ENCODE measurements at regions not wholly inside any gene's neighbourhood (a gene's known extent, or its start where the extent isn't known, plus 50 kb on each side); places are given as distances from the start of the nearest gene placed in this dataset.

DNA sequence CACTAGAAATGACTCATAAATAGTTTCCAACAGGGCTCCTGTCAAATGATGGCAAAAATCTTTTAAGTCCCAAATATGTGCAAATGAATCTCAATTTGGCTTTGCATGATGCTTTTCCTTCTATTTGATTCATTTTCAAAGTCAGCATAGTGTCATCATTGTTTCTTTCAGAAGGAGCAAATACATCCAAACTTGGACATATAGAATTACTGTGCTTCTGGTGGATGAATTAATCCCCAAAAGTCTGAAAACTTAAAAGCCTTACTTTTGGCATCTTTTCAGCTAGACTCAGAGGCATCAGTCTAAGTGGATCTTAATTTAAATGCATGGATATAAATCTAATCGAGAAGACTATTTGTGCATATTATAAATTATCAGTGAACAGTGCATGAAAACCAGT is 578.1 kb upstream of the FZD8 start:
- no peak overlapping the region for H2BK5ac ChIP-seq (ENCODE audit: low read length)
- no peaks in the 10 kb centered on the region for H3K9me3 ChIP-seq (replicated peaks in 1 of 2; ENCODE audit: control insufficient read depth in 2 of 2, insufficient read depth in 1 of 2, low read depth in 1 of 2, low read length in 2 of 2)
- no peak overlapping the region for H3K4me2 ChIP-seq (ENCODE audit: insufficient read depth, low read length, poor library complexity, severe bottlenecking)
- H2BK120ac ChIP-seq (ENCODE audit: low read depth, low read length): no peak overlapping the region
- no peak overlapping the region for H4K8ac ChIP-seq (ENCODE audit: low read depth, low read length)
- H3K4me3 ChIP-seq (ENCODE audit: low read length in 2 of 2): no peak overlapping the region
- no peak overlapping the region for H2AFZ ChIP-seq (ENCODE audit: low read length)
- peaks cover 0 to 2% of the 10 kb centered on the region in 2 donors for H3K4me1 ChIP-seq (ENCODE audit: control insufficient read depth in 2 of 2, insufficient read depth in 1 of 2, low read depth in 1 of 2, low read length in 2 of 2)
- H3K14ac ChIP-seq (ENCODE audit: low read length): no peak overlapping the region
- H3K27me3 ChIP-seq (ENCODE audit: control insufficient read depth in 3 of 3, insufficient read depth in 3 of 3, low read depth in 1 of 3, low read length in 3 of 3): no peaks in the 10 kb centered on the region
- no peak for DNase-seq (ENCODE audit: low spot score)
- no peak overlapping the region for H3K27ac ChIP-seq (replicated peaks; ENCODE audit: low read length)
- no peak overlapping the region for H2BK12ac ChIP-seq (ENCODE audit: low read length)
- no peak overlapping the region for H3K23ac ChIP-seq (ENCODE audit: low read depth, low read length, poor library complexity)
- no peak overlapping the region for H3K18ac ChIP-seq (ENCODE audit: low read length)
- no peaks in the 10 kb centered on the region for H3K36me3 ChIP-seq (replicated peaks in 1 of 2; ENCODE audit: control insufficient read depth in 2 of 2, insufficient read depth in 2 of 2, low read length in 2 of 2)
- no peak overlapping the region for H3K4ac ChIP-seq (ENCODE audit: low read length)
- no peak overlapping the region for H3K9ac ChIP-seq (ENCODE audit: low read depth, low read length, poor library complexity)
- WGBS, 2 donors (ENCODE audit: extremely low coverage in 2 of 2, insufficient read length in 2 of 2, insufficient replicate concordance in 1 of 2): no CpG with 5 or more reads among the region's 1 CpG
- H4K91ac ChIP-seq (ENCODE audit: low read depth, low read length, poor library complexity): no peak overlapping the region
- no peak overlapping the region for H2BK15ac ChIP-seq (ENCODE audit: low read length)
- no peak overlapping the region for H2AK5ac ChIP-seq (ENCODE audit: low read depth, low read length)
- no peaks in the 10 kb centered on the region for H3K79me1 ChIP-seq (ENCODE audit: low read depth, low read length)

- WGBS, 2 donors (ENCODE audit: extremely low coverage in 2 of 2, insufficient read length in 2 of 2, insufficient replicate concordance in 1 of 2): no CpG with 5 or more reads among the region's 2 CpGs
- no peak overlapping the region for H3K4me3 ChIP-seq (ENCODE audit: low read length in 2 of 2)
Observed at GRCh38 chr10:36211856-36212255, 569.8 kb upstream of the FZD8 start.

GRCh38 chr10:36209480-36209879 is 567.4 kb upstream of the FZD8 start:
- no peak overlapping the region for H4K8ac ChIP-seq (ENCODE audit: low read depth, low read length)
- no CpG with 5 or more reads among the region's 5 CpGs for WGBS, 2 donors (ENCODE audit: extremely low coverage in 2 of 2, insufficient read length in 2 of 2, insufficient replicate concordance in 1 of 2)
- H2BK5ac ChIP-seq (ENCODE audit: low read length): no peak overlapping the region
- no peak overlapping the region for H2BK12ac ChIP-seq (ENCODE audit: low read length)
- H3K9me3 ChIP-seq (replicated peaks in 1 of 2; ENCODE audit: control insufficient read depth in 2 of 2, insufficient read depth in 1 of 2, low read depth in 1 of 2, low read length in 2 of 2): no peaks in the 10 kb centered on the region
- H4K91ac ChIP-seq (ENCODE audit: low read depth, low read length, poor library complexity): no peak overlapping the region
- H3K27ac ChIP-seq (replicated peaks; ENCODE audit: low read length): no peak overlapping the region
- H3K36me3 ChIP-seq (replicated peaks in 1 of 2; ENCODE audit: control insufficient read depth in 2 of 2, insufficient read depth in 2 of 2, low read length in 2 of 2): no peaks in the 10 kb centered on the region
- H3K79me1 ChIP-seq (ENCODE audit: low read depth, low read length): no peaks in the 10 kb centered on the region
- no peak overlapping the region for H3K9ac ChIP-seq (ENCODE audit: low read depth, low read length, poor library complexity)
- no peaks in the 10 kb centered on the region for H3K27me3 ChIP-seq (ENCODE audit: control insufficient read depth in 3 of 3, insufficient read depth in 3 of 3, low read depth in 1 of 3, low read length in 3 of 3)
- H2BK15ac ChIP-seq (ENCODE audit: low read length): no peak overlapping the region
- H2BK120ac ChIP-seq (ENCODE audit: low read depth, low read length): no peak overlapping the region
- H3K23ac ChIP-seq (ENCODE audit: low read depth, low read length, poor library complexity): no peak overlapping the region
- H3K4me1 ChIP-seq (ENCODE audit: control insufficient read depth in 2 of 2, insufficient read depth in 1 of 2, low read depth in 1 of 2, low read length in 2 of 2): peaks cover 0 to 2% of the 10 kb centered on the region in 2 donors
- H3K18ac ChIP-seq (ENCODE audit: low read length): no peak overlapping the region
- H3K14ac ChIP-seq (ENCODE audit: low read length): no peak overlapping the region
- no peak overlapping the region for H3K4ac ChIP-seq (ENCODE audit: low read length)
- H2AFZ ChIP-seq (ENCODE audit: low read length): no peak overlapping the region
- H3K4me3 ChIP-seq (ENCODE audit: low read length in 2 of 2): no peak overlapping the region
- DNase-seq (ENCODE audit: low spot score): no peak
- H2AK5ac ChIP-seq (ENCODE audit: low read depth, low read length): no peak overlapping the region
- H3K4me2 ChIP-seq (ENCODE audit: insufficient read depth, low read length, poor library complexity, severe bottlenecking): no peak overlapping the region

More at GRCh38 chr10:36211856-36212255, 569.8 kb upstream of the FZD8 start:
- H3K9ac ChIP-seq (ENCODE audit: low read depth, low read length, poor library complexity): no peak overlapping the region
- H2AK5ac ChIP-seq (ENCODE audit: low read depth, low read length): no peak overlapping the region
- H3K27me3 ChIP-seq (ENCODE audit: control insufficient read depth in 3 of 3, insufficient read depth in 3 of 3, low read depth in 1 of 3, low read length in 3 of 3): no peaks in the 10 kb centered on the region
- H2BK12ac ChIP-seq (ENCODE audit: low read length): no peak overlapping the region
- no peak overlapping the region for H2AFZ ChIP-seq (ENCODE audit: low read length)
- no peak overlapping the region for H3K4me2 ChIP-seq (ENCODE audit: insufficient read depth, low read length, poor library complexity, severe bottlenecking)
- H3K79me1 ChIP-seq (ENCODE audit: low read depth, low read length): no peaks in the 10 kb centered on the region
- no peak overlapping the region for H3K23ac ChIP-seq (ENCODE audit: low read depth, low read length, poor library complexity)
- no peak overlapping the region for H3K14ac ChIP-seq (ENCODE audit: low read length)
- no peak overlapping the region for H2BK15ac ChIP-seq (ENCODE audit: low read length)
- H3K36me3 ChIP-seq (replicated peaks in 1 of 2; ENCODE audit: control insufficient read depth in 2 of 2, insufficient read depth in 2 of 2, low read length in 2 of 2): no peaks in the 10 kb centered on the region
- H4K91ac ChIP-seq (ENCODE audit: low read depth, low read length, poor library complexity): no peak overlapping the region
- H3K27ac ChIP-seq (replicated peaks; ENCODE audit: low read length): no peak overlapping the region
- no peaks in the 10 kb centered on the region for H3K9me3 ChIP-seq (replicated peaks in 1 of 2; ENCODE audit: control insufficient read depth in 2 of 2, insufficient read depth in 1 of 2, low read depth in 1 of 2, low read length in 2 of 2)
- H2BK120ac ChIP-seq (ENCODE audit: low read depth, low read length): no peak overlapping the region
- no peak overlapping the region for H3K18ac ChIP-seq (ENCODE audit: low read length)
- no peak for DNase-seq (ENCODE audit: low spot score)
- no peak overlapping the region for H3K4ac ChIP-seq (ENCODE audit: low read length)
- peaks cover 0 to 2% of the 10 kb centered on the region in 2 donors for H3K4me1 ChIP-seq (ENCODE audit: control insufficient read depth in 2 of 2, insufficient read depth in 1 of 2, low read depth in 1 of 2, low read length in 2 of 2)
- no peak overlapping the region for H4K8ac ChIP-seq (ENCODE audit: low read depth, low read length)
- H2BK5ac ChIP-seq (ENCODE audit: low read length): no peak overlapping the region

DNA sequence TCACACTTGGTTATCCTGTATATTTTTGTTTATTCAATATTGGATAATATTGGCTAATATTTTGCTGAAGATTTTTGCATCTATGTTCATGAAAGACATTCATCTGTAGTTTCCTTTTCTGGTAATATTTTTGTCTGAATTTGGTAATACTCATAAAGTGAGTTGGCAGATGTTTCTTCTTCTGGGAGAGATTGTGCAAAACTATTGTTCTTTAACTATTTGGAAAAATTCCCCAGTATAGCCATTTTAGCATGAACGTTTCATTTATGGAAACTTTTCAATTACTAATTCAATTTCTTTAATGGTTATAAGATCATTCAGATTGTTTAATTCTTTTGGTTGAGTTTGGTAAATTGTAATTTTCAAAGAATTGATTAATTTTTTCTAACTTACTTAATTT is 560.8 kb upstream of the FZD8 start:
- H3K27ac ChIP-seq (replicated peaks; ENCODE audit: low read length): no peak overlapping the region
- H2BK5ac ChIP-seq (ENCODE audit: low read length): no peak overlapping the region
- no peaks in the 10 kb centered on the region for H3K9me3 ChIP-seq (replicated peaks in 1 of 2; ENCODE audit: control insufficient read depth in 2 of 2, insufficient read depth in 1 of 2, low read depth in 1 of 2, low read length in 2 of 2)
- H2AFZ ChIP-seq (ENCODE audit: low read length): no peak overlapping the region
- no CpG with 5 or more reads among the region's 1 CpG for WGBS, 2 donors (ENCODE audit: extremely low coverage in 2 of 2, insufficient read length in 2 of 2, insufficient replicate concordance in 1 of 2)
- H3K36me3 ChIP-seq (replicated peaks in 1 of 2; ENCODE audit: control insufficient read depth in 2 of 2, insufficient read depth in 2 of 2, low read length in 2 of 2): no peaks in the 10 kb centered on the region
- H3K4ac ChIP-seq (ENCODE audit: low read length): no peak overlapping the region
- H4K91ac ChIP-seq (ENCODE audit: low read depth, low read length, poor library complexity): no peak overlapping the region
- H3K27me3 ChIP-seq (ENCODE audit: control insufficient read depth in 3 of 3, insufficient read depth in 3 of 3, low read depth in 1 of 3, low read length in 3 of 3): no peaks in the 10 kb centered on the region
- H2AK5ac ChIP-seq (ENCODE audit: low read depth, low read length): no peak overlapping the region
- H3K9ac ChIP-seq (ENCODE audit: low read depth, low read length, poor library complexity): no peak overlapping the region
- H3K4me2 ChIP-seq (ENCODE audit: insufficient read depth, low read length, poor library complexity, severe bottlenecking): no peak overlapping the region
- H2BK12ac ChIP-seq (ENCODE audit: low read length): no peak overlapping the region
- no peak overlapping the region for H2BK120ac ChIP-seq (ENCODE audit: low read depth, low read length)
- no peaks in the 10 kb centered on the region for H3K79me1 ChIP-seq (ENCODE audit: low read depth, low read length)
- no peak overlapping the region for H2BK15ac ChIP-seq (ENCODE audit: low read length)
- no peak overlapping the region for H3K23ac ChIP-seq (ENCODE audit: low read depth, low read length, poor library complexity)
- no peak overlapping the region for H3K4me3 ChIP-seq (ENCODE audit: low read length in 2 of 2)
- no peak overlapping the region for H3K14ac ChIP-seq (ENCODE audit: low read length)
- H4K8ac ChIP-seq (ENCODE audit: low read depth, low read length): no peak overlapping the region
- peaks cover 0 to 2% of the 10 kb centered on the region in 2 donors for H3K4me1 ChIP-seq (ENCODE audit: control insufficient read depth in 2 of 2, insufficient read depth in 1 of 2, low read depth in 1 of 2, low read length in 2 of 2)
- H3K18ac ChIP-seq (ENCODE audit: low read length): no peak overlapping the region
- no peak for DNase-seq (ENCODE audit: low spot score)

Data from neuronal stem cell (in vitro differentiated cells).